ENCODE measurements at regions not wholly inside any gene's neighbourhood (a gene's known extent, or its start where the extent isn't known, plus 50 kb on each side); places are given as distances from the start of the nearest gene placed in this dataset.

DNA sequence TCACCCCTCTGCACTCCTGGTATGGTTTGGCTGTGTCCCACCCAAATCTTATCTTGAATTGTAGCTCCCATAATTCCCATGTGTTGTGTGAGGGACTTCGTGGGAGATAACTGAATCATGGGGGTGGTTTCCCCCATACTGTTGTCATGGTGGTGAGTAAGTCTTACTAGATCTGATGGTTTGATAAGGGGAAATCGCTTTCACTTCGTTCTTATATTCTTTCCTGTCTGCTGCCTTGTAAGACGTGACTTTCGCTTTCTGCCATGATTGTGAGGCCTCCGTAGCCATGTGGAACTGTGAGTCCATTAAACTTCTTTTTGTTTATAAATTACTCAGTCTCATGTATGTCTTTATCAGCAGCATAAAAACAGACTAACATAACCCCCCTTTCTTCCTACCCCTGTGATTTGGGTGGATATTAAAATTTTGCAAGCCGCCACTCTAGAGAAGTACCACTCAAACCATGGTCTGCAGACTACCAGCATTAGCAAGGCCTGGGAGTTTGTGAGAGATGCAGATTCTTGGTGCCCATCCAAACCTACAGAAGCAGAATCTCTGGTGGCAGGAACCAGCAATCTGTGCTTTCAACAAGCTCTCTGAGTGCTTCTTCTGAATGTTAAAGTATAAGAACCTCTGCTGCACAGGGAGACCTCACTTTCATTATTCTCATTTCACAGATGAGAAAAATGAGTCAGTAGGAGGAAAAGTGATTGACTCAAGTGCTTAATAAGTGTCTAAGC is 999.5 kb upstream of the EEF2KMT start:
- ChIA-PET CTCF (no interaction called here), POLR2A (ENCODE audit: unreplicated experiment) (no interaction called here)
- BruUV-seq (replicated peaks): no TSS peak
- ATAC-seq (no peak), DNase-seq (no peak)
- TF ChIP-seq, protein P1, sequence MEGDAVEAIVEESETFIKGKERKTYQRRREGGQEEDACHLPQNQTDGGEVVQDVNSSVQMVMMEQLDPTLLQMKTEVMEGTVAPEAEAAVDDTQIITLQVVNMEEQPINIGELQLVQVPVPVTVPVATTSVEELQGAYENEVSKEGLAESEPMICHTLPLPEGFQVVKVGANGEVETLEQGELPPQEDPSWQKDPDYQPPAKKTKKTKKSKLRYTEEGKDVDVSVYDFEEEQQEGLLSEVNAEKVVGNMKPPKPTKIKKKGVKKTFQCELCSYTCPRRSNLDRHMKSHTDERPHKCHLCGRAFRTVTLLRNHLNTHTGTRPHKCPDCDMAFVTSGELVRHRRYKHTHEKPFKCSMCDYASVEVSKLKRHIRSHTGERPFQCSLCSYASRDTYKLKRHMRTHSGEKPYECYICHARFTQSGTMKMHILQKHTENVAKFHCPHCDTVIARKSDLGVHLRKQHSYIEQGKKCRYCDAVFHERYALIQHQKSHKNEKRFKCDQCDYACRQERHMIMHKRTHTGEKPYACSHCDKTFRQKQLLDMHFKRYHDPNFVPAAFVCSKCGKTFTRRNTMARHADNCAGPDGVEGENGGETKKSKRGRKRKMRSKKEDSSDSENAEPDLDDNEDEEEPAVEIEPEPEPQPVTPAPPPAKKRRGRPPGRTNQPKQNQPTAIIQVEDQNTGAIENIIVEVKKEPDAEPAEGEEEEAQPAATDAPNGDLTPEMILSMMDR (conservative IDR thresholded peaks at IDR 0.05; ENCODE audit: low read depth, low read length): no peak
- Histone ChIP-seq H3K79me2 (ENCODE audit: low read length) (no peaks in the 10 kb centered on the region), H3K36me3 (ENCODE audit: low read depth, low read length) (no peaks in the 10 kb centered on the region), H3K9ac (ENCODE audit: low read length) (no peak overlapping the region), H3K4me1 (ENCODE audit: insufficient read depth, low read length) (no peaks in the 10 kb centered on the region), H3K4me3 (ENCODE audit: low read length) (no peak overlapping the region), H3F3A (ENCODE audit: low read length, unreplicated experiment) (no peaks in the 10 kb centered on the region), H3K27ac (ENCODE audit: low read length) (no peak overlapping the region), H3K4me2 (ENCODE audit: low read length) (no peak overlapping the region), H2AFZ (ENCODE audit: low read length) (no peak overlapping the region), H3K27me3 (ENCODE audit: low read length) (no peaks in the 10 kb centered on the region), H3K9me3 (ENCODE audit: low read length) (no peaks in the 10 kb centered on the region), H4K20me1 (ENCODE audit: low read length) (no peaks in the 10 kb centered on the region), H3K9me2 (replicated peaks; ENCODE audit: low read length) (no peaks in the 10 kb centered on the region)
- intact Hi-C loops (cut with micrococcal nuclease): no loop called here

DNA sequence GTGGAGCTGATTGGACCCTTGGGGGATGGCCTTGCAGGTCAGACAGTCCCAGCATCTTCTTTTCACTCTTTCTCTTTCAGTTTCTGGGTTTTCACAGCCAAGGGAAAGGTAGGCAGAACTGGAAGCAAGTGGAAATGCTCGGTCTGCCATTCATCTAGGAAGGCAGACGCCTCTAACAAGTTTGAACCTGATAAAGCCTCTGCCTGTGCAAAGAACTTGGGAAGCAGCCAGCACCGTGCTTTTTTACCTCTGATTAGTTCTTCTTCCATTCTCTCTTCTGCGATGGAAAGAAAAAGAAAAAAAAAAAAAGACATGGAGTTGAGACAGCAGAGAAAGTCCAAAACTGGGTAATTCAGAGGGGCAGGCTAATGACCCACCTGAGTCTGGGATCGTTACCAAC is 997.8 kb upstream of the EEF2KMT start:
- POLR2A ChIA-PET (ENCODE audit: unreplicated experiment): no interaction called here
- H3F3A ChIP-seq (ENCODE audit: low read length, unreplicated experiment): no peaks in the 10 kb centered on the region
- H3K27ac ChIP-seq (ENCODE audit: low read length): no peak overlapping the region
- no TSS peak for BruUV-seq (replicated peaks)
- DNase-seq (no peak), ATAC-seq (no peak)
- H3K9ac ChIP-seq (ENCODE audit: low read length): no peak overlapping the region
- intact Hi-C loops (cut with micrococcal nuclease): no loop called here
- H3K9me3 ChIP-seq (ENCODE audit: low read length): no peaks in the 10 kb centered on the region
- no peaks in the 10 kb centered on the region for H3K27me3 ChIP-seq (ENCODE audit: low read length)
- H3K4me1 ChIP-seq (ENCODE audit: insufficient read depth, low read length): no peaks in the 10 kb centered on the region
- H3K4me3 ChIP-seq (ENCODE audit: low read length): no peak overlapping the region
- H3K4me2 ChIP-seq (ENCODE audit: low read length): no peak overlapping the region
- no peaks in the 10 kb centered on the region for H3K79me2 ChIP-seq (ENCODE audit: low read length)
- no peak for TF ChIP-seq EZH2 (IDR thresholded peaks at IDR 0.05; ENCODE audit: low read length, unreplicated experiment)
- TF ChIP-seq, protein P1 (conservative IDR thresholded peaks at IDR 0.05; ENCODE audit: low read depth, low read length): no peak
- TF ChIP-seq EZH2phosphoT487 (IDR thresholded peaks at IDR 0.05; ENCODE audit: borderline replicate concordance, low read length): no peak
- no peaks in the 10 kb centered on the region for H3K9me2 ChIP-seq (replicated peaks; ENCODE audit: low read length)
- H2AFZ ChIP-seq (ENCODE audit: low read length): no peak overlapping the region
- no peaks in the 10 kb centered on the region for H3K36me3 ChIP-seq (ENCODE audit: low read depth, low read length)
- no peaks in the 10 kb centered on the region for H4K20me1 ChIP-seq (ENCODE audit: low read length)
- CTCF ChIA-PET: no interaction called here

GRCh38 chr16:6091021-6091420 is 993.4 kb upstream of the EEF2KMT start:
- TF ChIP-seq, protein P1 (conservative IDR thresholded peaks at IDR 0.05; ENCODE audit: low read depth, low read length): no peak
- TF ChIP-seq EZH2 (IDR thresholded peaks at IDR 0.05; ENCODE audit: low read length, unreplicated experiment) (no peak), EZH2phosphoT487 (IDR thresholded peaks at IDR 0.05; ENCODE audit: borderline replicate concordance, low read length) (no peak)
- Histone ChIP-seq H3K27ac (ENCODE audit: low read length) (no peak overlapping the region), H3K4me2 (ENCODE audit: low read length) (no peak overlapping the region), H3K27me3 (ENCODE audit: low read length) (no peaks in the 10 kb centered on the region), H4K20me1 (ENCODE audit: low read length) (no peaks in the 10 kb centered on the region), H3K9me2 (replicated peaks; ENCODE audit: low read length) (no peaks in the 10 kb centered on the region), H2AFZ (ENCODE audit: low read length) (no peak overlapping the region), H3K4me3 (ENCODE audit: low read length) (no peak overlapping the region), H3K36me3 (ENCODE audit: low read depth, low read length) (no peaks in the 10 kb centered on the region), H3K79me2 (ENCODE audit: low read length) (no peaks in the 10 kb centered on the region), H3K4me1 (ENCODE audit: insufficient read depth, low read length) (no peaks in the 10 kb centered on the region), H3K9me3 (ENCODE audit: low read length) (no peaks in the 10 kb centered on the region), H3K9ac (ENCODE audit: low read length) (no peak overlapping the region), H3F3A (ENCODE audit: low read length, unreplicated experiment) (no peaks in the 10 kb centered on the region)
- POLR2A ChIA-PET (ENCODE audit: unreplicated experiment): no interaction called here
- intact Hi-C loops (cut with micrococcal nuclease): no loop called here
- ATAC-seq (no peak), DNase-seq (no peak)
- BruUV-seq (replicated peaks): no TSS peak
- CTCF ChIA-PET: interaction anchor here (0.7 kb wide), 1 partner anchor 975 kb away, joined by 3 read pairs; no protein-coding TSS in a partner anchor
